Endothelial cell of umbilical vein (primary cell): ENCODE measurements at regions not wholly inside any gene's neighbourhood (a gene's known extent, or its start where the extent isn't known, plus 50 kb on each side); places are given as distances from the start of the nearest gene placed in this dataset.

ENCODE experiments used
- BruUV-seq: library from RNA; stranded (reverse); fragments of 400-500 nt; replicated peaks from 2 replicates; lab custom pipeline; 2021; lab: Mats Ljungman, UMichigan
- CTCF ChIA-PET: fragments of 300-600, 350-600 bp; sonication (Branson Sonifier 250); formaldehyde crosslinking; loops from one replicate; lab custom pipeline; 2021; ENCODE audit warnings: antibody characterized with exemption, inconsistent platforms; lab: Charles Lee
- POLR2A ChIA-PET: fragments of 300-600, 350-600 bp; sonication (Branson Sonifier 250); formaldehyde crosslinking; loops from one replicate; lab custom pipeline; 2021; ENCODE audit warnings: antibody characterized with exemption, inconsistent platforms; lab: Charles Lee
- DNase-seq: peaks from one replicate; pipeline ENCODE4 v3.0.0-alpha.2; 2011; ENCODE audit warnings: low read depth, low spot score
- FAIRE-seq: peaks from 2 replicates; lab custom pipeline; 2011; peaks lifted over from hg19 to GRCh38; lab: Jason Lieb, UNC
- H2AFZ ChIP-seq: 2 replicates; pipeline ENCODE4 v1.6.0; 2012; ENCODE audit warnings: low read depth, low read length, control low read depth, inconsistent platforms
- H3K27ac ChIP-seq: 2 replicates; pipeline ENCODE4 v1.5.1; 2011; ENCODE audit warnings: low read depth, mild to moderate bottlenecking, control low read depth, low read length, moderate library complexity; ENCODE audit not compliant: insufficient read depth
- H3K27me3 ChIP-seq, 2 experiments: 2 replicates each; pipeline versions ENCODE4 v1.6.0 to v1.6.1; 2011; ENCODE audit warnings: low read length in 2 of 2, mixed read lengths in 1 of 2; ENCODE audit not compliant: control insufficient read depth in 2 of 2, insufficient read depth in 2 of 2
- H3K36me3 ChIP-seq, 2 experiments: 2 replicates in 1 of 2; 3 replicates in 1 of 2; pipeline ENCODE4 v1.5.1; 2011; ENCODE audit warnings: low read length in 2 of 2, mild to moderate bottlenecking in 1 of 2, moderate library complexity in 1 of 2; ENCODE audit not compliant: control insufficient read depth in 2 of 2, insufficient read depth in 2 of 2; ENCODE audit errors: extremely low read depth in 1 of 2
- H3K4me1 ChIP-seq: 3 replicates; pipeline ENCODE4 v1.5.1; 2011; ENCODE audit warnings: mild to moderate bottlenecking, low read length; ENCODE audit not compliant: control insufficient read depth, insufficient read depth; ENCODE audit errors: extremely low read depth
- H3K4me2 ChIP-seq: 2 replicates; pipeline ENCODE4 v1.6.1; 2011; ENCODE audit warnings: low read length, control low read depth, mixed read lengths; ENCODE audit not compliant: insufficient read depth
- H3K4me3 ChIP-seq, 3 experiments: fragments of 200-600 bp in 1 of 3; sonication (generic), shearing (Covaris generic) in 1 of 3; replicated peaks in 1 of 3; 2 replicates each; pipeline ENCODE4 v1.5.1; 2011 to 2016; ENCODE audit warnings: control low read depth in 3 of 3, low read length in 3 of 3, mild to moderate bottlenecking in 2 of 3, inconsistent platforms in 1 of 3, low read depth in 1 of 3, moderate library complexity in 1 of 3; ENCODE audit not compliant: insufficient read depth in 1 of 3
- H3K79me2 ChIP-seq: 2 replicates; pipeline ENCODE4 v1.6.0; 2012; ENCODE audit warnings: low read length, inconsistent platforms; ENCODE audit not compliant: control insufficient read depth, insufficient read depth
- H3K9ac ChIP-seq: replicated peaks from 2 replicates; pipeline ENCODE3; 2011; ENCODE audit warnings: low read length, control low read depth; ENCODE audit not compliant: insufficient read depth; ENCODE audit errors: extremely low read depth
- H3K9me1 ChIP-seq: replicated peaks from 3 replicates; pipeline ENCODE4 v1.6.0; 2011; ENCODE audit warnings: mild to moderate bottlenecking, low read length; ENCODE audit not compliant: control insufficient read depth, insufficient read depth; ENCODE audit errors: extremely low read depth
- H3K9me3 ChIP-seq: replicated peaks from 2 replicates; pipeline ENCODE4 v1.5.1; 2012; ENCODE audit warnings: low read length, inconsistent platforms; ENCODE audit not compliant: control insufficient read depth, insufficient read depth
- H4K20me1 ChIP-seq: replicated peaks from 2 replicates; pipeline ENCODE3; 2011; ENCODE audit warnings: mild to moderate bottlenecking, low read length; ENCODE audit not compliant: control insufficient read depth, insufficient read depth; ENCODE audit errors: extremely low read depth
- CTCF ChIP-seq, 2 donors: IDR thresholded peaks; 1 replicate in 1 of 2; 2 replicates in 1 of 2; pipeline ENCODE4 v1.5.1; 2011; ENCODE audit warnings: low read length in 2 of 2, mild to moderate bottlenecking in 2 of 2, moderate library complexity in 2 of 2, control low read depth in 1 of 2, inconsistent platforms in 1 of 2, low read depth in 1 of 2; ENCODE audit not compliant: insufficient read depth in 1 of 2; ENCODE audit errors: extremely low read depth in 1 of 2
- EZH2 ChIP-seq: IDR thresholded peaks from 2 replicates; pipeline ENCODE4 v1.6.1; 2012; ENCODE audit warnings: borderline replicate concordance, low read depth, mild to moderate bottlenecking, moderate library complexity, low read length, inconsistent platforms; ENCODE audit not compliant: severe bottlenecking
- FOS ChIP-seq: IDR thresholded peaks from 2 replicates; pipeline ENCODE4 v1.6.1; 2011; ENCODE audit warnings: mild to moderate bottlenecking, low read length, moderate library complexity, borderline replicate concordance; ENCODE audit not compliant: insufficient read depth
- GATA2 ChIP-seq: IDR thresholded peaks from 2 replicates; pipeline ENCODE4 v1.7.0; 2011; ENCODE audit warnings: low read depth, mild to moderate bottlenecking, moderate library complexity, mixed read lengths, low read length; ENCODE audit not compliant: insufficient read length, insufficient read depth
- JUN ChIP-seq: IDR thresholded peaks from 2 replicates; pipeline ENCODE4 v1.6.1; 2011; ENCODE audit warnings: borderline replicate concordance, low read depth; ENCODE audit not compliant: insufficient read length, insufficient read depth
- MYC ChIP-seq: IDR thresholded peaks from one replicate; pipeline ENCODE4 v1.6.1; 2011; ENCODE audit warnings: mild to moderate bottlenecking, low read depth, low read length
- POLR2A ChIP-seq: IDR thresholded peaks from 2 replicates; pipeline ENCODE4 v1.6.1; 2012; ENCODE audit warnings: low read depth, mild to moderate bottlenecking, control low read depth, low read length
- POLR2AphosphoS5 ChIP-seq: IDR thresholded peaks from 2 replicates; pipeline ENCODE4 v1.6.1; 2012; ENCODE audit warnings: low read depth, mild to moderate bottlenecking, control low read depth, low read length, moderate library complexity; ENCODE audit not compliant: insufficient read depth
- dilution Hi-C: fragments of 300-500 bp; cut with MboI; formaldehyde crosslinking; loops from one replicate; pipeline ENCODE4 v1.15.0; 2019; ENCODE audit warnings: low sequenced_read_pairs; ENCODE audit not compliant: extremely low pct_ligation_motif_present
- intact Hi-C: fragments of 100-400 bp; cut with micrococcal nuclease; formaldehyde crosslinking; loops from one replicate; pipeline ENCODE4 v1.10.0; 2022
- TF ChIP-seq, protein P1 (sequence below): IDR thresholded peaks from 2 replicates; pipeline ENCODE4 v1.6.1; 2011; ENCODE audit not compliant: insufficient read depth, insufficient read length

- H3K4me1 ChIP-seq: no peaks in the 10 kb centered on the region
- TF ChIP-seq GATA2 (no peak), EZH2 (no peak), CTCF (IDR thresholded peaks at IDR 0.05; ENCODE audit: extremely low read depth in 1 of 2, insufficient read depth in 1 of 2, low read depth in 1 of 2, low read length in 2 of 2) (no peak), POLR2AphosphoS5 (no peak)
- DNase-seq (no peak), FAIRE-seq (no peak)
- H2AFZ ChIP-seq: no peak overlapping the region
- no TSS peak for BruUV-seq
- H3K4me2 ChIP-seq: no peak overlapping the region
- H4K20me1 ChIP-seq: no peaks in the 10 kb centered on the region
- no peak overlapping the region for H3K4me3 ChIP-seq
- no peaks in the 10 kb centered on the region for H3K9me1 ChIP-seq
- H3K9me3 ChIP-seq: no peaks in the 10 kb centered on the region
- dilution Hi-C loops (no loop called here), intact Hi-C loops (no loop called here)
- POLR2A ChIA-PET: no interaction called here
- H3K27me3 ChIP-seq: no peaks in the 10 kb centered on the region
- H3K9ac ChIP-seq: no peak overlapping the region
- H3K27ac ChIP-seq: no peak overlapping the region
- CTCF ChIA-PET: no interaction called here
- H3K79me2 ChIP-seq: no peaks in the 10 kb centered on the region
- H3K36me3 ChIP-seq: no peaks in the 10 kb centered on the region
Observed at GRCh38 chr12:22765421-22766130, 140.6 kb downstream of the ETNK1 start.

DNA sequence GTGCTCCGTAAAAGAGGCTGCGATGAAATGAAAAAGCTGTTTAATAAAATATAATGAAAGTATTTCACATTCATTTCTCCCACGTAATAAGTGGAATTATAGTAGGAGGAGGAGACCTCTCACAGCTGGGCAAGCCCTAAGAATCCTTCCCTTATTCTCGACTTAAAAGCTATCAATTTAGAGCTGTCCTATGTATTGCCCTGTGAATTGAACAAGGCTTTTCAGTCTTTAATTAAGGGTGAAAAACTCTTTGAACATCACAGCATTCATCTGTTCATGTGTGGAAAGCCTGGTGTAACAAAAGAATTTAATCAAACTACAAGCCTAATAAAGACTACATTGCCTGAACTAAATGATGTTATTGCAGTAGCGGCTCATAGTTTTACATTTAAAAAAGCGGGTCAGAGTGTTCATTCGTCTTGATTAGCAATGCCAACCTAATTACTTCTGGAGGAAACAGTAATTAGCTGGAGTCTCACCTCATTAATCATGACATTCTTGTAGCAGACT lies 142.0 kb downstream of the ETNK1 start:
- Histone ChIP-seq H3K27ac (no peak overlapping the region), H3K27me3 (no peaks in the 10 kb centered on the region), H3K4me2 (no peak overlapping the region), H3K9me3 (no peaks in the 10 kb centered on the region), H2AFZ (no peak overlapping the region), H3K9me1 (no peaks in the 10 kb centered on the region), H4K20me1 (no peaks in the 10 kb centered on the region), H3K4me1 (no peaks in the 10 kb centered on the region), H3K9ac (no peak overlapping the region), H3K36me3 (no peaks in the 10 kb centered on the region), H3K4me3 (no peak overlapping the region), H3K79me2 (no peaks in the 10 kb centered on the region)
- intact Hi-C loops: no loop called here
- ChIA-PET POLR2A (no interaction called here), CTCF (no interaction called here)
- no peak for DNase-seq
- TF ChIP-seq, protein P1, sequence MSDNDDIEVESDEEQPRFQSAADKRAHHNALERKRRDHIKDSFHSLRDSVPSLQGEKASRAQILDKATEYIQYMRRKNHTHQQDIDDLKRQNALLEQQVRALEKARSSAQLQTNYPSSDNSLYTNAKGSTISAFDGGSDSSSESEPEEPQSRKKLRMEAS: no peak
- TF ChIP-seq GATA2 (no peak), POLR2A (no peak), MYC (no peak), CTCF (IDR thresholded peaks at IDR 0.05; ENCODE audit: extremely low read depth in 1 of 2, insufficient read depth in 1 of 2, low read depth in 1 of 2, low read length in 2 of 2) (no peak), POLR2AphosphoS5 (no peak), JUN (no peak), FOS (no peak), EZH2 (no peak)
- dilution Hi-C loops: no loop called here
- BruUV-seq: no TSS peak
- FAIRE-seq: no peak
